ENCODE measurements at regions not wholly inside any gene's neighbourhood (a gene's known extent, or its start where the extent isn't known, plus 50 kb on each side); places are given as distances from the start of the nearest gene placed in this dataset.

DNA sequence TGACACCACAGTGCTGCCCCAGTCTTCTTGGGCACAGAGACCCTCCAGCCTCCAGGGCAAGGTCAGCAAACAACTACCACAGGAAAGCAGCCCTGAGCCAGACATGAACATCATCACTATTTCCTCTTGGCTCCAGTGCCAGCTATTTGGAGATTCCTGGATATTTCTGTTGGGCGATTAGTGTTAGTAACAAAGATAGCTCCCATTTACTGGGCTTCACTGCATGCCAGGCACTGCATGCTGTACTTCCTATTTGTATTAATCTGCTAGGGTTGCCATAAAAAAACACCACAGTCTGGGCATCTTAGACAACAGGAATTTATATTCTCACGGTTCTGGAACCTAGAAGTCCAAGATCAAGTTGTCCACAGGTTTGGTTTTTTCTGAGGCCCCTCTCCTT lies 255.1 kb upstream of the STT3B start:
- in situ Hi-C loops (cut with HindIII; ENCODE audit: low sequenced_read_pairs): no loop called here

DNA sequence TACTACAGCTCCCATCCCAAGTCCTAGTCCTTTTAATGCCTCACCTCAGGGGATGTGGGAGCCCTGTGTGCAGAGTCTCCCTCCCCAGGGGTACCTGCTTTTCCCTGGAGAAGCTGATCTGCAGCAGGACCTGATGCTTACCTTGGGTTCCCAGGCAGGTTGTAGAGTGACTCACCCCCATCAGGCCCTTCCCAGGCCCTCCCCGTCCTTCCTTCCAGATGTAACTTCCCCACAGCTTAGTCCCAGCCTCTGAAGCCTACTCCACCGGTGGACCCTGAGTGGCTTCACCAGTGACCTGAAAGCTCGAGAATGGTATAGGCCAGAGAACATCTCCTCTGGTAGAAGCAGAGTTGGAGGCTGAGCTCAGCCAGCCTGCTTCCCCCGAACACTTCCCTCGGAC lies 254.2 kb upstream of the STT3B start:
- in situ Hi-C loops (cut with HindIII; ENCODE audit: low sequenced_read_pairs): no loop called here

DNA sequence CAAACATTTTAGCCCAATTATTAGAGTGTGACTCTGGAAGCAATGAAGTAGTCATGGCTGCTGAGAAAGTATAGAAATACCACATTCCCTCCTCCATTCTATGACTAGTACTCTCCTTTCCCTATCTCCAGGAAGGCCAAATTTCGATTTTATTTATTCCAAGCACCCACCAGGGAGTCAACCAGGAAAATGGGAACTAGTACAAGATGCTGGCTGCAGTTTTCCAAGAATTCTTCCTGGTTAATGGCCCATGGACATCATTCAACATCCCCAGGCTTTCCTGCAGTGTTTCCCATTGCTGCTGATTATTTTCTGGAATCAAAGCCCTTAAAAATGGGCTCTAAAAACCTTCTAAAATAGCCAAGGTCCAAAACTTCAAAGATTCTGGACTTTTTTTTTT lies 247.9 kb upstream of the STT3B start:
- in situ Hi-C loops (cut with HindIII; ENCODE audit: low sequenced_read_pairs): no loop called here

DNA sequence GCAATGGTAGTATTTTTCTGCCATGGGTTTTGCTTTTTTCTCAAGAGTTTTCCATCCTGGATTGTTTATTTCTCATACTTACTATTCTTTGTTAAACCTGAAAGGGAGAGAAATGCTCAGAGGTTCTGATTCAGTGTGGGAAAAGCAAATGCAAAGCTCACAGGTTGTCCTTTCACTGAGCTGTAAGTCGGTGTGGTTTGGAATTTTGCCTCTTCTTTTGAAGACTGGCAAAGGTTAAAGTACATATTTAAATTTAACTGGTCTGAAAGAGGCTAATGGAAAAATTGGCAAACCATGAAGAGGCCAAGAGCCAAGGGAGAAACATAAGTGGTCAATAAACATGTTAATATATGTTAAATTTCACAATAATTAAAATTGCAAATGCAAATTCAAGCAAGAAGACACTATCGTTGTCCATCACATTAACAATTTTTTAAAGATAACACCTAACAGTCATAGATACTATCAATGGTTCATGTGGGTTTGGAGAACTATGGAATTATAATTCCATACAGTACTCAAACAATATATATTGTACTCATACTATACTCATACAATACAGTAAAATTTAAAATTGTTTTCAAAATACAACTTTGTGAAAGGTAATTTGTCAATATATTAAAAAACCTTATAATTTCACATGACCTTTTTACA lies 246.8 kb upstream of the STT3B start:
- in situ Hi-C loops (cut with HindIII; ENCODE audit: low sequenced_read_pairs): no loop called here

DNA sequence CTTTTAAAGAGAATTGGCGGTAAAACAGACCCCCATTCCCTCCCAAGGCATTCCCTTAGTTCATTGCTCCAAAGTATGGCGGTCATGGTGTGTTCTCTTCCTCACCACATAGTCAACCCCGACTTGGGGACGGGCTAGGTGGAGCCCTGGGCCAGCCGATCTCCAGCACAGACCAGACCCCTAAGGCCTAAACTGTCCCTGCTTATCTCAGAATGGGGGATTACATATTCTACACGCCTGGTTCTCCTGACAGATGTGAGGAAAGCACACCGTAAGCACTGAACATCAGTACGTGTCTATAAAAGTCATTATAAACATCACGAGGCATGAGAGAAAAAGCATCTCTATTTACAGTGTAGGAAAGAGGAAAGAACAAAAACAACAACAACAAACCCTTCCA lies 244.5 kb upstream of the STT3B start:
- in situ Hi-C loops (cut with HindIII; ENCODE audit: low sequenced_read_pairs): no loop called here

DNA sequence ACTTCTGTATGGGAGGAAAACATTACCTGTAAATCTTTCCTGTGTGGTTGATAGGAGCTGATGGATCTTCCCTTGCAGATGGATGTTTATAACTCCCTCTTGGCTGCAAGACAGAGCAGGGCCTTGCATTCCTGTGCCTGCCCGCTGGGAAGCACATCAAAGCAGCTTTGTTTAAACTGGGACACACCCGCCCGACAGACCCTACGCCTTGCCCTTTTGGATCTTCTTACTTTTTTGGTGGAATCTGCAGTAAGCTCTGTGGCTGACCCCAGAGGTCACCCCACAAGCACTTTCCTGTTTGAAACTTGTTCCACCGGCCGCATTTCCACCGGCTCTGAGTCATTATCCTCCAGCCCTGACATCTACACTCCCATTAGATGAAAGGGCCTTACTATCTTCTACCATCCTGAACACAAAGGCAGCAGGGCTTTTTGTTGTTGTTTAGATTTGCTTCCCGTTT lies 244.1 kb upstream of the STT3B start:
- in situ Hi-C loops (cut with HindIII; ENCODE audit: low sequenced_read_pairs): no loop called here

DNA sequence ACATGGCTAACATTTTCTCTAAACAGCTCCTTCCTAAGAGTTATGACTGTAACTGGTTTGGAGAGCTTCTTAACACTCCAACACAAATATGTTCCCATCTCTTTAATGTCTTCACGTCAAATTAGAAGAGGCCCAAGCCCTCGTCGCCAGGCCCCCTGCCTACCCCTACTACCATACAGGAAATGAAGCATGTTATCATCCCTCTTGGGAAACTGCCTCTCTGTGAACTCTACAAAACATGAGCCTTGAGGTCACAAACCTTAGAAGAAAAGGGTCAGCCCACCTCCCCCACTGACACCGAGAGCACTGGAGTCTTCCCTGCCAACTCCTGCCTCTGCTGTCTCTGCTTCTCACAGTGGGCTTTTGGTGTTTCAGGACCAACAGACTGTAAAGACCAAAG lies 243.1 kb upstream of the STT3B start:
- in situ Hi-C loops (cut with HindIII; ENCODE audit: low sequenced_read_pairs): no loop called here

DNA sequence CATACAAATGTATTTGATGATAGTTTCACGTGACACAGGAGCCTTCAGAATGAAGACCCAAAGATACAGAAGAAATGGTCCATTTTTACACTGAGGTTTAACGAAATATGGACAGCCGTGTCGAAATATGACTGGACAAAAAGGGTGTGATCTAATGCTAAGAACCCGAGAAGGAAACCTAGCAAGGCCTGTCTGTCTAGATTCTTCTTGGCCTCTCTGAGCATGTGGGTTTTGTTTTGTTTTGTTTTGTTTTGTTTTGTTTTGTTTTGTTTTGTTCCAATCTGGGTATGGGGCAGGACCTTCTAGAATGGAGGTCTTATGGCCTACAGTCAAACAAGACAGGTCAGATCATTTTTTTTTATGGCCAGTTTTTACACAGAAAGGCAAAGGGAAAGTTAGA lies 242.7 kb upstream of the STT3B start:
- in situ Hi-C loops (cut with HindIII; ENCODE audit: low sequenced_read_pairs): no loop called here

DNA sequence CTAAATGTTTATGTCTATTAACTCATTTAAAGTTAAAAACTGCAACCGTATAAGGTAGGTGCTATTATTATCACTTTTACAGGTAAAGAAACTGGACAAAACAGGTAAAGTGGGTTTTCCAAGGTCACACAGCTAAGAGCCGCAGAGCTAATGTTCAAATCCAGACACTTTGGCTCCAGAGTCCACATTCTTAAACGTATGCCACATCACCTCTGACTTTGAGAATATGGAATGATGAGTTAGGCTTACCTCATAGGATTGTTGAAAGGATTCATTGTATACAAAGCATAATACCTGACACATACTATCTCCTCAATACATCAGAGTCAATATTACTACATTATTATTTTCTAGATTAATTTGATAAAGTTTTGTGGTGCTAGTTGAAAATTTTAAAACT lies 240.9 kb upstream of the STT3B start:
- in situ Hi-C loops (cut with HindIII; ENCODE audit: low sequenced_read_pairs): no loop called here

DNA sequence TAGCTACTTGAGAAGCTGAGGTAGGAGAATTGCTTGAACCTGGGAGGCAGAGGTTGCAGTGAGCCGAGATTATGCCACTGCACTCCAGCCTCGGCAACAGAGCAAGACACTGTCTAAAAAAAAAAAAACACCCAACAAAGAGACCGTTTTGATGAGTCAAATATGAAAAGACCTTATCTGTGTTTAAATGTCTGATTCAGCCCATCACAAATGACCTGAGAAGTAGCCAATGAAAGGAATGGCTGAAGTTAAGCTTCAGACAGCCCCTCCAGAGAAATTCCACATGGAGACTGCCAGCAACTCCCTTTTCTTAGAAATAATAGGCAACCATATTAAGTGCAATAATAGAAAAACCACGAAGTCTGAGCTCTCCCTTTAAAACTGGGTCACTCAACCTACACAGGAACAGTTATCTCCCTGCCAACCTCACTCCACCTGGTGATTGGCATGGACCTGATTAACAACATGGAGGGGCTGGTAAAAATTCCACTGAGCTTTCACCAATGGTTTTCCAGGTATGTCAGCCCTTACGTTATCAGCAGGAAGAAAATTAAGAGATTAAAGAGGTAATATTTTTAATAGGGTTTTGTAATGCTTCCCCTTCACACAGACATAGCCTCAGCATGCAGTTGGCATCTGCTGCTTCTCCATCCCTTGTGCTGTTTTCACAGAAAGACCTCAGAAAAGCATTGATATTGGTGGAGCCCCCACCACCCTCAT lies 238.1 kb upstream of the STT3B start:
- in situ Hi-C loops (cut with HindIII; ENCODE audit: low sequenced_read_pairs): no loop called here

DNA sequence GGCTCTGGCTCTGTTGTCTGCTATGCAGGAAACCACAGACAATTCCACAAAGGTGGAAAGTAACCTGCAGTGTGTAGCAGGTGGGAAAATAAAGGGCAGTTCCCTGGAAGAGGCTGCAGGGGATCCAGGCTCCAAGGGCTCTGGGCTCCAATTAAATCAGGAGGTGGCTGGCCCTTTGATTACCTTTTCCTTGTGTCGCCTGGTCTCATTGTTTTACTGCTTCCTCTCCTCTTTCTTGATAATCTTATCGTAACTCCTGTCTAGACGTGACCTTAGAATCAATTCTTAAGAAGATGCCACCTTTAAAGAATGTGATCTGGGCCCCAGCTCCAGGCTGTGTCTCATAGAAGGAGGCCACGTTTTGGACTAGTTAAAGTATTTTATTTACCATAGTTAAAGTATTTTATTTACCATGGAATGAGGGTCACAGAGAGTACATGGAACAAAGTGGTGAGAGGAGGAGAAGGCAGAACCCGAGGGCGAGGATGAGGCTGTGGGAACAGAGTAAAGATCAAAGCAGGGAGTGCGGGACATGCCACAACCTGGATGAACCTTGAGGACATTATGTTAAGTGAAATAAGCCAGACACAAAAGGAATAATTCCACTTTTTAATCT lies 237.5 kb upstream of the STT3B start:
- in situ Hi-C loops (cut with HindIII; ENCODE audit: low sequenced_read_pairs): no loop called here

DNA sequence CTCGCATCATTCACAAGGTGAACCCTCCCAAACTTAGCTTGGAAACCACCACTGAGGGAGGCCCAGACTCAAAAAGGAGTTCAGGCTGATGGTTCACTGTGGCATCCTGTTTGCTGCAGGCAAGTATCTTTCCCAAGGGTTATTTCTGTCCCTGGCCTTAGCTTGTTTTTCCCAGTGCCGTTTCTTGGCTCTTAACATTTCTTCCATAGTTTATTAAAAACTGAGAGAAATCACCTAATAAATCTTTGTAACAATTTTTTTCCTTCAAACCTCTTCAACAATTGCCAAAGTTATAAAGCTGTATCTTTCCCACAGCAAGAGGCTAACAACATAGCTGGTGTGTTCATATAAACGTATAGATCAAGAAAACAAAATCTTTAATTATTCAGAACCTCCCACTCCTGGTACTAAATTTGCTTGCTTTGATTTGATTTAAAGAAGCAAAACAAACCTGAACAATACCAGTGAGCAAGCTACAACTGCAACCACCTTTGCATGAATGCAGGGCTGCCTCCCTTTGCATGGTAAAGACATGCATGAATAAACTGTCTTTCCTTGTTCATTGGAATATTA lies 234.9 kb upstream of the STT3B start:
- in situ Hi-C loops (cut with HindIII; ENCODE audit: low sequenced_read_pairs): no loop called here

DNA sequence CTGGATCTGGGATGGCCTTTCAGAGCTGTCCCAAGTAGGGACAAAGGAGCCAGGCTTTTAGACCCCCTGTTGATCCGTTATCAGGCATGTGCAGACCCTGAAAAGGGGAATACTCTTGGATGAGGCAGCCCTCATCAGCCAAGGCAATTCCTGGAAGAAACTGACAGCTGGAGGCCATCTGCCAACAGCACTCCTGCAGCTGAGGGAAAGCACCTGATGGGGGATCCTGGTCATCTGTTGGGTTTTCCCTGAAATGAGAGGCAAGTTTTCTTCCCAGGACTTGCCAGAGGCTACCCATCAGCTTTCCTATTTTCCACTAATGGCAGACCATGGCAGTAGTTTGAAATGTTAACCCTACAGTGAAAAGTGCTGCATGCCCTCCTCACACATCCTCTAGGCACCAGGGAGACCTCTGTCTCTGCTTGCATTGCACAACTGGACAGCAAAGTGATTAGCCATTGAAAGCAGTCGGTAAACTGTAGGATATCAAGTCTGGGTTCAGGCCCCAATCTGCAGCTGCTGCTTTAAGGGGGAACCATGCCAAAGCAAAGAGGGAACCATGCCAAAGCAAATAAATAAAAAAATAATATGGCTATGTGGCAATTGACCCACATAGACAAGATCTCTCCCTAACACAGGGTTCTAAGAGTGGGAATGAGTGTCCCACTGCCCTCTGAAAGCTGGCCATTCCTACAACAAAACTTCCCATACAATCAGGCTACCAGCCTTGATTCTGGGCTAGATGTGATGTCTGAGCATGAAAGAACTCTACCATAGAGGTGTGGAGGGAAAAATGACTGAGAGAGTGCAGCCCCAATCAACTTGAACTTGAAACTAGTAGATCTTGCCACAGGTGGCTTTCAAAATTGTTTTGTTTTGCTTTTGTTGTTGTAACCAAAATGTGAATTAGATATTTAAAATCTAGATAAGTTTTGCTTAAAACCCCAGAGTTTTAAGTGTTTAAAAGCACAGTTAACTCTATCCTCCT lies 232.0 kb upstream of the STT3B start:
- in situ Hi-C loops (cut with HindIII; ENCODE audit: low sequenced_read_pairs): no loop called here

DNA sequence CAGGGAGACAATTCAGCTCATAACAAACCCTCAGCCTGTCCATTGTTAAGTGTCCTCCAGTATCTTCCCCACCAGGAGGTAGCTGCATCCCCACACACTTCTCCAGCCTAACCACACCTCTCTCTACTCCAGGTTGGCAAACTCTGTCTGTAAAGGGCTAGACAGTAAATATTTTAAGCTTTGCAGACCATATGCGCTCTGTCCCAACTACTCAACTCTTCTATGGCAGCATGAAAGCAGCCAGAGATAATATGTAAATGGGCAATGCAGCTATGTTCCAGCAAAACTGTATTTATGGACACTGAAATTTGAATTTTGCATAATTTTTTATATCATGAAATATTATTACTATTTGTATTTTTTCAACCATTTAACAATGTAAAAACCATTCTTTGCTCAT lies 230.4 kb upstream of the STT3B start:
- in situ Hi-C loops (cut with HindIII; ENCODE audit: low sequenced_read_pairs): no loop called here

DNA sequence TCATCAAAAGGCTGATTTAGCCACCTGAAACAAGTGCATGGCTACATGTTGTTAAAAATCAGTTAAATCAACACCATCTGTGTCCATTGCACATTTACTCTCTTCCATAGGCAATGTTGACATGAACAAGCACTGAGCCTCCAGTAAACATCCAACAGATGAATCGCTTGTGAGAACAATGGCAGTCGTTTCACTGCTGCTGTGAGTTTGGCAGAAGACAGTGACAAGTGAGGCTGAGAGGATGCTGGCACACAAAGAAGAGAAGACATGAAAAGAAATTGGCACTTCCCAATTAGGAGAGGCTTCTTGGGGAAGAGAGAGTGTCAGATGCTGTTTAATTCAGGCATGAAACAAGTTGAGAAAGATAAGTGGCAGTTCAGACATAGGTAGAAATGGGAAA lies 227.4 kb upstream of the STT3B start:
- in situ Hi-C loops (cut with HindIII; ENCODE audit: low sequenced_read_pairs): no loop called here

DNA sequence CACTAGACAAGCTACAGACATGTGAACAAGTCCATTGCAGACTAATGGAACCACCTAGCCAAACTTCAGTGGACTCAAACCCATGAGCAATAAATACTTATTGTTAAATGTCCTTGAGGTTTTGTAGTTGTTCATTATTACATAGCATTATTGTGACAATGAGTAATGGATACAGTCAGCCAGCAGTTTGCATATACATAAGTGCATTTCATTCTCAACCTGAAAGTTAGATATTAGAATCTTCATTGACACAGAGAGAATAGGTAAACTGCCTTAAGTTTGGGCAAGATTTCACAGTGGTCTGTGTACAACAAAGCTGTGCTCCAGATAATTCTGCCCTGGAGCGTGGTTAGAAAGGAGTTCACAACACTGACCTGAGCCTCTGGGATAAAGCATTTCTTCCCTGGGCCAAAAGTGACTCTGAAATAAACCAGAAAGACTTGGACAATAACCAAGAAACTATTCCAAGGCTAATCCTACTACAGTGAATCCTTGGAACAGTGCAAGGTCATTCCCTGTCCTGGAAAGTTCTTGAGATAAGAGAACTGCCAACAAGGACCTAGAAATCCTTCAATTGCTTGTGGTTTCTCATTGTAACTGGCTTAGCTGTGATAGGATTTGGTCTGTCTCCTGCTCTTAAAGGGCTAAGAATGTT lies 225.5 kb upstream of the STT3B start:
- in situ Hi-C loops (cut with HindIII; ENCODE audit: low sequenced_read_pairs): no loop called here

DNA sequence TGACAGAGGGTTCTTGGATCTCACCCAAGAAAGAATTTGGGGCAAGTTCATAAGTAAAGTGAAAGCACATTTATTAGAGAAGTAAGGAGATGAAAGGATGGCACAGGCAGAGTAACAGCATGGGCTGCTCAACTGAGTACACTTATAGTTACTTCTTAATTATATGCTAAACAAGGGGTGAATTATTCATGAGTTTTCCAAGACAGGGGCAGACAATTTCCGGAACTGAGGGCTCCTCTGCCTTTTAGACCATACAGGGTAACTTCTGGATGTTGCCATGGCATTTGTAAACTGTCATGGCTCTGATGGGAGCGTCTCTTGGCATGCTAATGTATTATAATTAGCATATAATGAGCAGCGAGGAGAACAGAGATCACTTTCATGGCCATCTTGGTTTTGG lies 221.2 kb upstream of the STT3B start:
- in situ Hi-C loops (cut with HindIII; ENCODE audit: low sequenced_read_pairs): no loop called here

DNA sequence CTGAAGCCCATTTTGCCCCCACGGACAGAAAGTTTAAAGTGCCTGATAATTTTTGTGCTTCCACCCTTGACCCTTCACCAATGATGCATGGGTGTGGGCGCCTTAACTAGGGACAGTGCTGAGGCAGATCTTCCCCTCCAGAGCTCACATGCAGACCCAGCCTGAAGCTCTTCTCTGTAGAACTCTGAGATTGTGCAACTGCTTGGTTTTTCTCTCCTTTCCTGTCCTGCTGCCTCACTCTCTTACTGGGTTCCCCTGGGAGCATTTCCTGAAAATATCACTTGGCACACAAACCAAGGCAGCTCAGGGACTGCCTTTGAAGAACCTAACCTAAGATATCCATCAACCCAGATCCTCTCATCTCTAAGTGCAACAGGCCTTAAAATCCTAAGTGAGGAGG lies 220.3 kb upstream of the STT3B start:
- in situ Hi-C loops (cut with HindIII; ENCODE audit: low sequenced_read_pairs): no loop called here

DNA sequence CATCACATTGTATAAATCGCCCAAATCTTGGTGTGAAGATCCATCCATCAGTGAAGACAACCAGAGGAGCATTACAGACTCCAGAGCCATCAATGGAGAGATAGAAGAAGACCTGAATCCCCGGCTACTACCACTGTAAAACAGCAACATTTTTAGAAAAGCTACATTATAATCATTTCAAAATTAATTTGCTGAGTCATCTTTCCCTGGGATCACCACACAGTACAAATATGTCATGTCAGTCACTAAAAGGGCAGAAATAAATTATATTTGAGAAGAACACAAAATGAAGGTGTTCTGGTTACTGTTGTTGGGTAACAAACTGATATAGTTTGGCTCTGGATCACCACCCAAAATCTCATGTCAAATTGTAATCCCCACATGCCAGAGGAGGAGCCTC lies 218.5 kb upstream of the STT3B start:
- in situ Hi-C loops (cut with HindIII; ENCODE audit: low sequenced_read_pairs): no loop called here

DNA sequence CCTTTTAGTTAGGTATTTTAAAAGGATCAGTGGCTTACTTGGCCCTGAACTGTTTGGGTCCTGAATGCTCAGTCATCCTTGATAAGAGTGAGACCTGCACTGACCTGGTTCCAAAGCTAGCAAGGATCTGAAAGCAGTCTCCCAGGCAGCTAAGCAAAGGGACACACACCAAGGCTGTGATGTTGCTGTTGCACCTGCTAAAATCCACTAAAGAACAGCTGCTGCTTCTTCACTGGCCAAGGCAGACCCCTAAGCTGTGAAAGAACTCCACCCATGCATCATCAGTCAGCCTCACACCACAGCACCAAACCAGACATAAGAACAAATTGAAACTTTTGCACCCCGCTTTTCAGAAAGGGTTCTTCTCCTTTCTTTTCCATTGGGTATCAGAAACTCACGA lies 213.4 kb upstream of the STT3B start:
- in situ Hi-C loops (cut with HindIII; ENCODE audit: low sequenced_read_pairs): no loop called here

Measured in DLD1 (cell line).